Astrocyte (in vitro differentiated cells and primary cell): ENCODE measurements at regions not wholly inside any gene's neighbourhood (a gene's known extent, or its start where the extent isn't known, plus 50 kb on each side); places are given as distances from the start of the nearest gene placed in this dataset.

ENCODE experiments used
- DNase-seq: peaks from one replicate; pipeline ENCODE4 v3.0.0-alpha.2; 2010; ENCODE audit warnings: low read depth
- FAIRE-seq: peaks from 2 replicates; lab custom pipeline; 2011; peaks lifted over from hg19 to GRCh38; lab: Jason Lieb, UNC
- H2AFZ ChIP-seq: 2 replicates; pipeline ENCODE4 v1.6.0; 2012; ENCODE audit warnings: low read depth, low read length, inconsistent platforms
- H3K27ac ChIP-seq: 2 replicates; pipeline ENCODE4 v1.5.1; 2011; ENCODE audit warnings: low read depth, low read length, inconsistent platforms
- H3K27me3 ChIP-seq: 2 replicates; pipeline ENCODE4 v1.6.0; 2011; ENCODE audit warnings: low read length, inconsistent platforms; ENCODE audit not compliant: insufficient read depth
- H3K36me3 ChIP-seq: 2 replicates; pipeline ENCODE4 v1.5.1; 2011; ENCODE audit warnings: low read length, inconsistent platforms; ENCODE audit not compliant: insufficient read depth
- H3K4me1 ChIP-seq: 2 replicates; pipeline ENCODE4 v1.5.1; 2011; ENCODE audit warnings: low read length, inconsistent platforms; ENCODE audit not compliant: insufficient read depth
- H3K4me2 ChIP-seq: 2 replicates; pipeline ENCODE4 v1.6.0; 2012; ENCODE audit warnings: low read length, inconsistent platforms
- H3K4me3 ChIP-seq: 2 replicates; pipeline ENCODE4 v1.5.1; 2011; ENCODE audit warnings: low read depth, mild to moderate bottlenecking, low read length, inconsistent platforms; ENCODE audit not compliant: insufficient read depth
- H3K79me2 ChIP-seq: 2 replicates; pipeline ENCODE4 v1.6.0; 2012; ENCODE audit warnings: mild to moderate bottlenecking, low read length, inconsistent platforms; ENCODE audit not compliant: insufficient read depth
- H3K9ac ChIP-seq: 2 replicates; pipeline ENCODE4 v1.6.0; 2012; ENCODE audit warnings: mild to moderate bottlenecking, low read length, inconsistent platforms
- H3K9me3 ChIP-seq: 2 replicates; pipeline ENCODE4 v1.5.1; 2012; ENCODE audit warnings: low read depth, mild to moderate bottlenecking, low read length, inconsistent platforms; ENCODE audit not compliant: insufficient read depth
- H4K20me1 ChIP-seq: 2 replicates; pipeline ENCODE4 v1.6.0; 2012; ENCODE audit warnings: low read length, inconsistent platforms; ENCODE audit not compliant: insufficient read depth
- H3K27ac Mint-ChIP-seq: one replicate; pipeline ENCODE4 v1.8.0; 2021; ENCODE audit warnings: mild to moderate bottlenecking, mixed read lengths; ENCODE audit not compliant: unreplicated experiment
- H3K27me3 Mint-ChIP-seq: one replicate; pipeline ENCODE4 v1.8.0; 2021; ENCODE audit warnings: low read depth, mixed read lengths; ENCODE audit not compliant: unreplicated experiment
- H3K36me3 Mint-ChIP-seq: one replicate; pipeline ENCODE4 v1.8.0; 2021; ENCODE audit warnings: low read depth, mixed read lengths; ENCODE audit not compliant: unreplicated experiment
- H3K4me1 Mint-ChIP-seq: one replicate; pipeline ENCODE4 v1.8.0; 2021; ENCODE audit warnings: low read depth, mixed read lengths; ENCODE audit not compliant: unreplicated experiment
- H3K4me3 Mint-ChIP-seq: one replicate; pipeline ENCODE4 v1.8.0; 2021; ENCODE audit warnings: mild to moderate bottlenecking, moderate library complexity, mixed read lengths; ENCODE audit not compliant: unreplicated experiment
- H3K9me3 Mint-ChIP-seq: one replicate; pipeline ENCODE4 v1.8.0; 2021; ENCODE audit warnings: mild to moderate bottlenecking, mixed read lengths; ENCODE audit not compliant: unreplicated experiment
- CTCF ChIP-seq: IDR thresholded peaks from 2 replicates; pipeline ENCODE4 v1.5.1; 2011; ENCODE audit warnings: low read depth, mild to moderate bottlenecking, inconsistent platforms, low read length, moderate library complexity; ENCODE audit not compliant: insufficient read depth
- EZH2 ChIP-seq: IDR thresholded peaks from 2 replicates; pipeline ENCODE4 v1.6.1; 2012; ENCODE audit warnings: mild to moderate bottlenecking, low read length, inconsistent platforms; ENCODE audit not compliant: insufficient read depth

GRCh38 chr3:150264561-150265279, 143.4 kb upstream of the TSC22D2 start:
- Histone ChIP-seq H3K4me1 (no peaks in the 10 kb centered on the region), H3K79me2 (no peaks in the 10 kb centered on the region), H3K36me3 (no peaks in the 10 kb centered on the region), H3K4me3 (no peak overlapping the region), H2AFZ (no peak overlapping the region), H3K27ac (no peak overlapping the region), H3K9me3 (no peaks in the 10 kb centered on the region), H3K9ac (no peak overlapping the region), H4K20me1 (no peaks in the 10 kb centered on the region), H3K4me2 (no peak overlapping the region), H3K27me3 (no peaks in the 10 kb centered on the region)
- Mint-ChIP-seq H3K36me3 (no peaks in the 10 kb centered on the region), H3K27me3 (peaks cover 3% of the 10 kb centered on the region), H3K4me3 (no peak overlapping the region), H3K4me1 (peaks cover 3% of the 10 kb centered on the region), H3K9me3 (peaks cover 2% of the 10 kb centered on the region), H3K27ac (no peak overlapping the region)
- FAIRE-seq (no peak), DNase-seq (no peak)
- TF ChIP-seq CTCF (no peak), EZH2 (no peak)

DNA sequence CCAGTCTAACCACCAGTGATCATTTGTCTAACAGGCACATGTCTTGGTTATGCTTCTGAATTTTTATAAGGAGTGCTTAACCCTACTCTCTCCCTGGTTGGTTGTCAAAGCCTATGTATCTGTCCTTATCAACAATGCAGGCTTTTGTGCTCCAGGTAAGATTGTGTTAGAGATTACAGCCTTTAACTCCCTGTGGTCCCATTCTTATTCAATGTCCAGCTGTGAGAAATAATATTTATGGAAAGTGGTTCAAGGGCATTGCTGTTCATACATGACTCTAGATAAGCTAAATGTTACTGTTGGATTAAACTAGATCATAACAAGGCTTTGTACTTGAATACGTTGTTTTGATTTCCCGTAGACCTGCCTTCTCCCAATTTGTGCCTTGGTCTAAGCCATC, 146.1 kb upstream of the TSC22D2 start:
- Mint-ChIP-seq H3K4me1 (peaks cover under 1% of the 10 kb centered on the region), H3K4me3 (no peak overlapping the region), H3K27me3 (peaks cover 3% of the 10 kb centered on the region), H3K27ac (no peak overlapping the region), H3K36me3 (no peaks in the 10 kb centered on the region), H3K9me3 (peaks cover 5% of the 10 kb centered on the region)
- no peaks in the 10 kb centered on the region for H3K36me3 ChIP-seq
- H3K27ac ChIP-seq, result no peak overlapping the region
- H3K4me2 ChIP-seq, result no peak overlapping the region
- no peak overlapping the region for H2AFZ ChIP-seq
- TF ChIP-seq EZH2 (no peak), CTCF (no peak)
- no peaks in the 10 kb centered on the region for H3K4me1 ChIP-seq
- H3K27me3 ChIP-seq, result no peaks in the 10 kb centered on the region
- FAIRE-seq (no peak), DNase-seq (no peak)
- H3K79me2 ChIP-seq, result no peaks in the 10 kb centered on the region
- H3K4me3 ChIP-seq, result no peak overlapping the region
- no peak overlapping the region for H3K9ac ChIP-seq
- H3K9me3 ChIP-seq, result no peaks in the 10 kb centered on the region
- no peaks in the 10 kb centered on the region for H4K20me1 ChIP-seq

- H3K27me3 Mint-ChIP-seq, result no peaks in the 10 kb centered on the region
- Histone ChIP-seq H2AFZ (no peak overlapping the region), H3K79me2 (no peaks in the 10 kb centered on the region), H3K36me3 (no peaks in the 10 kb centered on the region), H3K9ac (no peak overlapping the region), H4K20me1 (no peaks in the 10 kb centered on the region), H3K4me3 (no peak overlapping the region), H3K27me3 (no peaks in the 10 kb centered on the region), H3K4me2 (no peak overlapping the region), H3K4me1 (no peaks in the 10 kb centered on the region), H3K9me3 (no peaks in the 10 kb centered on the region), H3K27ac (no peak overlapping the region)
- no peak overlapping the region for H3K27ac Mint-ChIP-seq
- H3K36me3 Mint-ChIP-seq, result no peaks in the 10 kb centered on the region
- FAIRE-seq, result no peak
- no peak for TF ChIP-seq EZH2
- no peak for TF ChIP-seq CTCF
- no peak for DNase-seq
- H3K4me1 Mint-ChIP-seq, result peaks cover 6% of the 10 kb centered on the region
- no peak overlapping the region for H3K4me3 Mint-ChIP-seq
- peaks cover 9% of the 10 kb centered on the region for H3K9me3 Mint-ChIP-seq
Observed at GRCh38 chr3:150261418-150261817, 146.7 kb upstream of the TSC22D2 start.
